AG04450 (cell line): ENCODE measurements at regions not wholly inside any gene's neighbourhood (a gene's known extent, or its start where the extent isn't known, plus 50 kb on each side); places are given as distances from the start of the nearest gene placed in this dataset.
"Not testable (repeated sequence)": the region's sequence is repeated elsewhere in the genome, so short reads cannot be mapped to it uniquely, and the experiment has no call there.

Source experiments
- CTCF ChIA-PET: fragments of 300-600, 350-600 bp; formaldehyde crosslinking; extraction: SDS; loops from one replicate; lab custom pipeline; 2022; ENCODE audit warnings: antibody characterized with exemption, inconsistent platforms; lab: Charles Lee
- POLR2A ChIA-PET: fragments of 350-600 bp; formaldehyde crosslinking; extraction: SDS; loops from one replicate; lab custom pipeline; 2021; ENCODE audit warnings: antibody characterized with exemption, inconsistent platforms; lab: Yijun Ruan, JAX
- DNase-seq: peaks from one replicate; pipeline ENCODE4 v3.0.0-alpha.2; 2011; ENCODE audit warnings: low read depth, low spot score
- H3K27ac ChIP-seq: one replicate; pipeline ENCODE4 v1.5.1; 2012; ENCODE audit warnings: low read depth, low read length, control low read depth
- H3K27me3 ChIP-seq: one replicate; pipeline ENCODE4 v1.6.0; 2012; ENCODE audit warnings: low read length; ENCODE audit not compliant: control insufficient read depth, insufficient read depth
- H3K4me3 ChIP-seq: 2 replicates; pipeline ENCODE4 v1.5.1; 2011; ENCODE audit warnings: mild to moderate bottlenecking, low read depth, low read length, control low read depth
- H3K9me3 ChIP-seq: 2 replicates; pipeline ENCODE4 v1.5.1; 2012; ENCODE audit warnings: low read length; ENCODE audit not compliant: control insufficient read depth, insufficient read depth
- TF ChIP-seq, protein P1 (sequence below): IDR thresholded peaks from 2 replicates; pipeline ENCODE4 v1.5.1; 2011; ENCODE audit warnings: low read depth, low read length, control low read depth, inconsistent platforms

DNA sequence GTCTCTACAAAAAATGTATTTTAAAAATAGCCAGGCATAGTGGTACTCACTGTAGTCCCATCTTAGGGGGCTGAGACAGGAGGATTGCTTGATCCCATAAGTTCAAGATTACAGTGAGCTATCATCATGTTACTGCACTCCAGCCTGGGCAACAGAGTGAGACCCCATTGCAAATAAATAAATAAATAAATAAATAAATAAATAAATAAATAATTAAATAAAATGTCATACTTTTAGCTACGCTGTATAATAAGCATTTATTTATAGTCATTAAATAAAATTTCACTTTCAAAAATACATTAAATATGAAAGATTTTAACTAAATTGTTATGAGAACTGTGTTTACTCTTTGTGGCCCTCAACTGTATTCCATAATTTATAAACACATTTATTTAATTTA lies 1124.2 kb downstream of the PCDH7 start:
- DNase-seq: no peak
- TF ChIP-seq, protein P1, sequence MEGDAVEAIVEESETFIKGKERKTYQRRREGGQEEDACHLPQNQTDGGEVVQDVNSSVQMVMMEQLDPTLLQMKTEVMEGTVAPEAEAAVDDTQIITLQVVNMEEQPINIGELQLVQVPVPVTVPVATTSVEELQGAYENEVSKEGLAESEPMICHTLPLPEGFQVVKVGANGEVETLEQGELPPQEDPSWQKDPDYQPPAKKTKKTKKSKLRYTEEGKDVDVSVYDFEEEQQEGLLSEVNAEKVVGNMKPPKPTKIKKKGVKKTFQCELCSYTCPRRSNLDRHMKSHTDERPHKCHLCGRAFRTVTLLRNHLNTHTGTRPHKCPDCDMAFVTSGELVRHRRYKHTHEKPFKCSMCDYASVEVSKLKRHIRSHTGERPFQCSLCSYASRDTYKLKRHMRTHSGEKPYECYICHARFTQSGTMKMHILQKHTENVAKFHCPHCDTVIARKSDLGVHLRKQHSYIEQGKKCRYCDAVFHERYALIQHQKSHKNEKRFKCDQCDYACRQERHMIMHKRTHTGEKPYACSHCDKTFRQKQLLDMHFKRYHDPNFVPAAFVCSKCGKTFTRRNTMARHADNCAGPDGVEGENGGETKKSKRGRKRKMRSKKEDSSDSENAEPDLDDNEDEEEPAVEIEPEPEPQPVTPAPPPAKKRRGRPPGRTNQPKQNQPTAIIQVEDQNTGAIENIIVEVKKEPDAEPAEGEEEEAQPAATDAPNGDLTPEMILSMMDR: no peak
- POLR2A ChIA-PET: no interaction called here
- Histone ChIP-seq H3K27ac (no peak overlapping the region), H3K9me3 (peaks cover 4% of the 10 kb centered on the region; the same call in 1 of the 2 replicates), H3K4me3 (no peak overlapping the region), H3K27me3 (no peaks in the 10 kb centered on the region)
- CTCF ChIA-PET: no interaction called here

DNA sequence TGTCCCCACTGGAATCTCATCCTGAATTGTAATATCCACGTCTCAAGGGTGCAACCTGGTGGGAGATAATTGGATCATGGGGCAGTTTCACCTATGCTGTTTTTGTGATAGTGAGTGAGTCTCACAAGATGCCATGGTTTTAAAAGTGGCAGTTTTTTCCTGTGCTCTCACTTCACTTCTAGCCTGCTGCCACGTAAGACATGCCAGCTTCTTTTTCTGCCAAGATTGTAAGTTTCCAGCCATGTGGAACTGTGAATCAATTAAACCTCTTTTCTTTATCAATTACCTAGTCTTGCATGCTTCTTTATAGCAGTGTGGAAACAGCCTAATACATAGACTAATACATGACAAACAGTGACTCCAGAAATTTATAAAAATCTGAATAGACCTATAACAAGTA lies 1131.8 kb downstream of the PCDH7 start:
- TF ChIP-seq, protein P1: no peak
- CTCF ChIA-PET: no interaction called here
- Histone ChIP-seq H3K9me3 (no peaks in the 10 kb centered on the region; the same call in 1 of the 2 replicates), H3K27me3 (no peaks in the 10 kb centered on the region), H3K4me3 (no peak overlapping the region), H3K27ac (no peak overlapping the region)
- no peak for DNase-seq
- POLR2A ChIA-PET: no interaction called here

DNA sequence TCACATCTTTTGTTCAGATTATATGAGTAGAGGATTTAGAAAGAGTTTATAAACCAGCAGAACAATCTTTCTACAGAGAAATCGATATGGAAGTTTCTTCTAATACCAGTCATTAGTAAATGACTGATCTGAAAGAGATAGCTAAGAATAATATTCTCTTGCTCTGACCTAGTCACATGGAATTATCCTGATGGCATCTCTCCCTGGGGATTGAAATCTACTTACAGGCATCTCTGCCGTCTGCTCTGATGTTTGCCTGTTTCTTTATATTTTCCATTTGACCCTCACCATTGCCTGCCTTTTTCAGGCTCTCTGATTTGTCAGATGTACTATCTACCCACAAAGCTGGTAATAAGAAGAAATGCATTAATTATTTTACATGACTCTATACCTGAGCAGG lies 1157.3 kb downstream of the PCDH7 start:
- no peak for DNase-seq
- TF ChIP-seq, protein P1: no peak
- POLR2A ChIA-PET: no interaction called here
- H3K9me3 ChIP-seq: no peaks in the 10 kb centered on the region
- CTCF ChIA-PET: no interaction called here
- H3K4me3 ChIP-seq: no peak overlapping the region
- no peaks in the 10 kb centered on the region for H3K27me3 ChIP-seq
- H3K27ac ChIP-seq: no peak overlapping the region

DNA sequence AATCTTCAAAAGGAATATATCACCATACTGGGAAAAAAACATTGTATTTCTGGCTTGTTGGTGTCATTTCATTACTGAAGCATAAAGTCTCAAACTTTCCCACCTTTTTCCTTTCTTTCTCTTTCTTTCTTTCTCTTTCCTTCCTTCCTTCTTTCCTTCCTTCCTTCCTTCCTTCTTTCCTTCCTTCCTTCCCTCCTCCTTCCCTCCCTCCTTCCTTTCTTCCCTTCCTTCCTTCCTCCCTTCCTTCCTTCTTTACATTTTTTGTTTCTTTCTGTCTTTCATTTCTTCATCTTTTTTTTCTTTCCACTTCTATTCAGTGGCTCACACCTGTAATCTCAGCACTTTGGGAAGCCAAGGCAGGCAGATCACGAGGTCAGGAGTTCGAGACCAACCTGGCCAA lies 1160.7 kb downstream of the PCDH7 start:
- CTCF ChIA-PET, H3K4me3 ChIP-seq, H3K27ac ChIP-seq, H3K27me3 ChIP-seq, DNase-seq, H3K9me3 ChIP-seq, POLR2A ChIA-PET: not testable (repeated sequence)

DNA sequence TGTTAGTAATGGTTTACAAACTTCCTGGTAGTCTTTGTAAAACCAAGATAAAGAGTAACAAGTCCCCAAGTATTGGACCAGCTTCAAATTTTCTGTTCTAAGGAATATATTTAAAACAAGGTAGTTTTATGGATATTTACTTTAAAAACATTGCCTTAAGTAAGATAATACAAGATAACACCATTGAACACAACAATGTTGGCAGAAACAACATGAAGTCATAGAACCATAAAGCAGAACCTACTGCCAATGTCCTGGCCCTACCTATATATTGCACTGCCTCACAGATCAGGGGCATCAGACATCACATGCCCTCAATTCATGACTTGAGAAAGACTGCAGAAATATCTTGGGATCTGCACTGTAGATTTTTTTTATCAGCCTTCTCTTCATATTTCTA lies 1176.2 kb downstream of the PCDH7 start:
- no peaks in the 10 kb centered on the region for H3K27me3 ChIP-seq
- ChIA-PET POLR2A (no interaction called here), CTCF (no interaction called here)

More for the DNA sequence above, 1176.2 kb downstream of the PCDH7 start:
- Histone ChIP-seq H3K4me3 (no peak overlapping the region), H3K27ac (no peak overlapping the region), H3K9me3 (no peaks in the 10 kb centered on the region)
- DNase-seq: no peak
- TF ChIP-seq, protein P1: no peak
